Activated T-cell treated with anti-CD3 and anti-CD28 coated beads, Interleukin-2, amount 50 U/mL, for 48 hours (primary cell): ENCODE measurements at regions not wholly inside any gene's neighbourhood (a gene's known extent, or its start where the extent isn't known, plus 50 kb on each side); places are given as distances from the start of the nearest gene placed in this dataset.

Experiments
- DNase-seq, 2 experiments: peaks; one replicate each; pipeline ENCODE4 v3.0.0-alpha.2; 2020

GRCh38 chr4:179977378-179977777 is 2265.8 kb upstream of the TENM3 start:
- no peak for DNase-seq

GRCh38 chr4:179981161-179981560 is 2262.0 kb upstream of the TENM3 start:
- DNase-seq: no peak

GRCh38 chr4:179989975-179990374 is 2253.2 kb upstream of the TENM3 start:
- no peak for DNase-seq

- DNase-seq: no peak
Observed at GRCh38 chr4:180009316-180009715, 2233.9 kb upstream of the TENM3 start.

GRCh38 chr4:180028682-180029081 is 2214.5 kb upstream of the TENM3 start:
- DNase-seq: no peak

- no peak for DNase-seq
Observed at GRCh38 chr4:180031330-180031729, 2211.9 kb upstream of the TENM3 start.

- no peak for DNase-seq
Observed at GRCh38 chr4:180041576-180041975, 2201.6 kb upstream of the TENM3 start.

GRCh38 chr4:180052629-180053028 is 2190.6 kb upstream of the TENM3 start:
- DNase-seq: no peak

- DNase-seq: no peak
Observed at GRCh38 chr4:180054291-180054690, 2188.9 kb upstream of the TENM3 start.

GRCh38 chr4:180057299-180057721 is 2185.9 kb upstream of the TENM3 start:
- DNase-seq: no peak

GRCh38 chr4:180057891-180058671 is 2185.1 kb upstream of the TENM3 start:
- DNase-seq: peak; percentile 17 to 22

GRCh38 chr4:180058691-180059215 is 2184.4 kb upstream of the TENM3 start:
- DNase-seq: peak; percentile 16 to 18

GRCh38 chr4:180059216-180059881 is 2183.9 kb upstream of the TENM3 start:
- peak; percentile 19 to 20 for DNase-seq

- no peak for DNase-seq
Observed at GRCh38 chr4:180060159-180060889, 2182.9 kb upstream of the TENM3 start.

- no peak for DNase-seq
Observed at GRCh38 chr4:180081072-180081471, 2162.1 kb upstream of the TENM3 start.

GRCh38 chr4:180084561-180084960 is 2158.6 kb upstream of the TENM3 start:
- no peak for DNase-seq

GRCh38 chr4:180086480-180087190 is 2156.6 kb upstream of the TENM3 start:
- DNase-seq: no peak

- no peak for DNase-seq
Observed at GRCh38 chr4:180098586-180098985, 2144.6 kb upstream of the TENM3 start.

GRCh38 chr4:180099957-180100356 is 2143.2 kb upstream of the TENM3 start:
- DNase-seq: no peak

GRCh38 chr4:180100433-180101344 is 2142.5 kb upstream of the TENM3 start:
- no peak for DNase-seq

- no peak for DNase-seq
Observed at GRCh38 chr4:180101348-180102083, 2141.7 kb upstream of the TENM3 start.
